HCT116 (cell line): ENCODE measurements at regions not wholly inside any gene's neighbourhood (a gene's known extent, or its start where the extent isn't known, plus 50 kb on each side); places are given as distances from the start of the nearest gene placed in this dataset.

Source experiments
- CBX3 ChIP-seq: IDR thresholded peaks from 2 replicates; pipeline ENCODE4 v1.6.1; 2012; ENCODE audit warnings: low read depth
- CTCF ChIP-seq, 3 experiments: fragments of 200-600 bp in 1 of 3; sonication (generic) in 1 of 3; IDR thresholded peaks in 2 of 3; conservative IDR thresholded peaks in 1 of 3; 2 replicates each; pipeline ENCODE4 v1.5.1; 2012 to 2017; ENCODE audit warnings: low read depth in 2 of 3, low read length in 2 of 3, antibody characterized with exemption in 1 of 3, borderline replicate concordance in 1 of 3, control low read depth in 1 of 3, mild to moderate bottlenecking in 1 of 3, mixed read lengths in 1 of 3, mixed run types in 1 of 3, moderate library complexity in 1 of 3; ENCODE audit not compliant: insufficient read depth in 1 of 3
- POLR2A ChIP-seq: IDR thresholded peaks from 2 replicates; pipeline ENCODE4 v1.7.0; 2011; ENCODE audit warnings: borderline replicate concordance; ENCODE audit not compliant: insufficient read depth, insufficient read length; ENCODE audit errors: extremely low read depth
- TF ChIP-seq, protein P1 (sequence below): IDR thresholded peaks from 2 replicates; pipeline ENCODE4 v1.6.1; 2012

GRCh38 chr3:180294282-180295027, 257.7 kb upstream of the PEX5L start:
- TF ChIP-seq, protein P1, sequence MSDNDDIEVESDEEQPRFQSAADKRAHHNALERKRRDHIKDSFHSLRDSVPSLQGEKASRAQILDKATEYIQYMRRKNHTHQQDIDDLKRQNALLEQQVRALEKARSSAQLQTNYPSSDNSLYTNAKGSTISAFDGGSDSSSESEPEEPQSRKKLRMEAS: no peak
- TF ChIP-seq CBX3 (no peak), CTCF (IDR thresholded peaks at IDR 0.05 in 2 of 3, conservative IDR thresholded peaks at IDR 0.05 in 1 of 3; ENCODE audit: borderline replicate concordance in 1 of 3, insufficient read depth in 1 of 3, low read depth in 2 of 3, low read length in 2 of 3) (no peak), POLR2A (no peak)
